Adrenal gland (tissue), 9 donors: ENCODE measurements at regions not wholly inside any gene's neighbourhood (a gene's known extent, or its start where the extent isn't known, plus 50 kb on each side); places are given as distances from the start of the nearest gene placed in this dataset.

Source experiments
- DNase-seq, 7 donors: peaks; one replicate each; pipeline ENCODE4 v3.0.0-alpha.2; 2019 to 2020
- H3K27ac ChIP-seq, 5 donors: fragments of 200-600 bp; sonication (generic) in 4 of 5; 1 replicate in 3 of 5; 2 replicates in 2 of 5; pipeline versions ENCODE4 v1.5.1 to v1.8.0; 2016 to 2020; ENCODE audit warnings: mild to moderate bottlenecking in 1 of 5
- H3K27me3 ChIP-seq: fragments of 200-600 bp; 2 replicates; pipeline ENCODE4 v1.8.0; 2021
- H3K36me3 ChIP-seq, 2 donors: fragments of 200-600 bp; replicated peaks in 1 of 2; 1 replicate in 1 of 2; 2 replicates in 1 of 2; pipeline versions ENCODE4 v1.5.1 to v1.8.0; 2018 to 2022
- H3K4me1 ChIP-seq, 2 donors: fragments of 200-600 bp; replicated peaks in 1 of 2; 1 replicate in 1 of 2; 2 replicates in 1 of 2; pipeline versions ENCODE4 v1.5.1 to v1.8.0; 2018 to 2021
- H3K4me3 ChIP-seq, 4 donors: fragments of 200-600 bp; sonication (generic) in 3 of 4; one replicate each; pipeline ENCODE4 v1.5.1; 2016 to 2018
- H3K9me3 ChIP-seq, 3 donors: fragments of 200-600 bp; sonication (generic) in 1 of 3; replicated peaks in 1 of 3; 1 replicate in 2 of 3; 2 replicates in 1 of 3; pipeline versions ENCODE4 v1.5.1 to v1.8.0; 2016 to 2021
- POLR2A ChIP-seq, 2 donors: fragments of 450-650 bp; IDR thresholded peaks; one replicate each; pipeline ENCODE4 v1.6.1; 2017; ENCODE audit warnings: antibody characterized with exemption in 2 of 2, mild to moderate bottlenecking in 2 of 2, moderate library complexity in 1 of 2
- WGBS, 4 donors: extraction: QIAGEN DNeasy Blood & Tissue Kit in 2 of 4; methylation state at CpG; one replicate each; pipeline versions ENCODE4 v1.1.5 to v1.1.7; 2013 to 2017; 5-methylcytosine and 5-hydroxymethylcytosine counted together
- intact Hi-C, 2 donors: fragments of 100-400 bp; cut with DNase I; formaldehyde crosslinking; loops; one replicate each; pipeline versions ENCODE4 v1.14.1 to v1.15.0; 2022 to 2023
- TF ChIP-seq, protein P1 (sequence below), 6 experiments: fragments of 450-650 bp in 4 of 6; fragments of 200-600 bp in 2 of 6; sonication (generic) in 1 of 6; IDR thresholded peaks; 1 replicate in 5 of 6; 2 replicates in 1 of 6; pipeline versions ENCODE4 v1.5.1 to v1.8.0; 2016 to 2021; ENCODE audit warnings: antibody characterized with exemption in 6 of 6, mild to moderate bottlenecking in 2 of 6, moderate library complexity in 1 of 6
- donor health status: healthy with polysubstance abuse.
- donor health status: Bipolar disorder and iron deficiency.
- donor health status: DM: yes; HTN: yes; CAD: no.
- donor health status: DM: no; HTN: no; CAD: no.
- donor health status: DM: no; HTN: no; CAD: no.

DNA sequence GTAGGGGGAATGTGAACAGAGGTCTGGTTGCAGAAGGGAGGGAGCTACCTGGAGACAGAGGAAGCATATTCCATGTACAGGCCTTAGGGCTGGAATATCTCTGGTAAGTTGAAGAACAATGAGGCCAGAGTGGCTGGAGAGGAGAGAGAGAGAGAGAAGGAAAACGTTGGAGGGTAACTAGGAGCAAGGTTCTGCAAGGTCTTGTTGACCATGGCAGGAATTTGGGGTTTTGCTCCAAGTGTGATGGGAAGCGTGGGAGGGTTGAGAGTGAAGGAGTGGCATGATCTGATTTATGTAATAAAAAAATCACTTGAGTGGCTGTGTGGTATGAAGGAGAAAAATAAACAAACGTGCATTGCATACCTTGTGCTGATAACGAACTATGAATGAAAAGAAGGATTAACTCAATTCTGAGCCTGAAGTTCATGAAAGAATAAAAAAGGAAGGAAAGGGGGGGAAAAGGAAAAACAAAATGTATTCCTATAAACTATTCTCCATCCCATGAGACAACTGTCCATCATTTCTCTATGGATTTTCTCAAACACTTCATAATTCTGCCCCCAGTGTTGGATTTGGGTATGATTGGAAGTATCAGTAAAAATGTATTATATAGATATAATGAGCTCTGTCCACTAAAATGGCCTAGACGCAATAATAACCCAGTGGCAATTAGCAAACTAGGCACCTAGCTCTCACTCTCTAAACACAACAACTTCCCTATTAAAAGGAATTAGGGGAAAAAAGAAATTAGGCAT, 59.7 kb upstream of the PMAIP1 start:
- H3K27me3 ChIP-seq, result no peaks in the 10 kb centered on the region
- intact Hi-C loops, result loop anchor here in 1 of 2 donors (5.0 kb wide), 1 partner anchor 707 kb away; no protein-coding TSS in a partner anchor
- H3K4me3 ChIP-seq, result no peak overlapping the region
- no peak for DNase-seq
- H3K36me3 ChIP-seq, result no peaks in the 10 kb centered on the region
- no peaks in the 10 kb centered on the region for H3K9me3 ChIP-seq
- 67 to 81% (median 78%) methylated on average over 5 of the region's 5 CpGs for WGBS, 4 donors
- no peak overlapping the region for H3K27ac ChIP-seq
- TF ChIP-seq, protein P1, sequence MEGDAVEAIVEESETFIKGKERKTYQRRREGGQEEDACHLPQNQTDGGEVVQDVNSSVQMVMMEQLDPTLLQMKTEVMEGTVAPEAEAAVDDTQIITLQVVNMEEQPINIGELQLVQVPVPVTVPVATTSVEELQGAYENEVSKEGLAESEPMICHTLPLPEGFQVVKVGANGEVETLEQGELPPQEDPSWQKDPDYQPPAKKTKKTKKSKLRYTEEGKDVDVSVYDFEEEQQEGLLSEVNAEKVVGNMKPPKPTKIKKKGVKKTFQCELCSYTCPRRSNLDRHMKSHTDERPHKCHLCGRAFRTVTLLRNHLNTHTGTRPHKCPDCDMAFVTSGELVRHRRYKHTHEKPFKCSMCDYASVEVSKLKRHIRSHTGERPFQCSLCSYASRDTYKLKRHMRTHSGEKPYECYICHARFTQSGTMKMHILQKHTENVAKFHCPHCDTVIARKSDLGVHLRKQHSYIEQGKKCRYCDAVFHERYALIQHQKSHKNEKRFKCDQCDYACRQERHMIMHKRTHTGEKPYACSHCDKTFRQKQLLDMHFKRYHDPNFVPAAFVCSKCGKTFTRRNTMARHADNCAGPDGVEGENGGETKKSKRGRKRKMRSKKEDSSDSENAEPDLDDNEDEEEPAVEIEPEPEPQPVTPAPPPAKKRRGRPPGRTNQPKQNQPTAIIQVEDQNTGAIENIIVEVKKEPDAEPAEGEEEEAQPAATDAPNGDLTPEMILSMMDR (IDR thresholded peaks at IDR 0.05), result no peak
- TF ChIP-seq POLR2A (IDR thresholded peaks at IDR 0.05), result no peak
- H3K4me1 ChIP-seq, result peaks cover 0 to 4% of the 10 kb centered on the region in 2 donors

DNA sequence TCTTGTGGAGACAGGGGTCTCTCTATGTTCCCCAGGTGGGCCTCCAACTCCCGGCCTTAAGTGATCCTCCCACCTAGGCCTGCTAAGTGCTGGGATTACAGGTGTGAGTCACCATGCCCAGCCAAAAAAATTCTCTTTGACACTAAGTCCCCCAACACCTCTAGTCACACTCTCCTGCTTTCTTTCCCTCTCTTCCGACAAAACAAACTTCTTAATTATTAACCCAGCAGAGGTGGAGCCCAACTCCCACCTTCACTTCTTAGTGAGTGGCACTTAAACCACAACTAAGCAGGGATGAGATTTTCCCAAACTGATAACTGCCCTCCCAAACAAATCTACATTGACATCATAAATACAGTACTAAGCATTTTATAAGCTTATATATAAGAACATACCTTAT, 60.5 kb upstream of the PMAIP1 start:
- no peak for DNase-seq
- no peaks in the 10 kb centered on the region for H3K36me3 ChIP-seq
- H3K4me3 ChIP-seq, result no peak overlapping the region
- peaks cover 0 to 4% of the 10 kb centered on the region in 2 donors for H3K4me1 ChIP-seq
- intact Hi-C loops, result loop anchor here in 1 of 2 donors (5.0 kb wide), 1 partner anchor 708 kb away; no protein-coding TSS in a partner anchor
- no peak overlapping the region for H3K27ac ChIP-seq
- H3K9me3 ChIP-seq, result no peaks in the 10 kb centered on the region
- H3K27me3 ChIP-seq, result no peaks in the 10 kb centered on the region
- no peak for TF ChIP-seq POLR2A (IDR thresholded peaks at IDR 0.05)
- TF ChIP-seq, protein P1 (IDR thresholded peaks at IDR 0.05), result no peak
- 88 to 95% (median 93%) methylated on average over 2 of the region's 2 CpGs for WGBS, 4 donors

DNA sequence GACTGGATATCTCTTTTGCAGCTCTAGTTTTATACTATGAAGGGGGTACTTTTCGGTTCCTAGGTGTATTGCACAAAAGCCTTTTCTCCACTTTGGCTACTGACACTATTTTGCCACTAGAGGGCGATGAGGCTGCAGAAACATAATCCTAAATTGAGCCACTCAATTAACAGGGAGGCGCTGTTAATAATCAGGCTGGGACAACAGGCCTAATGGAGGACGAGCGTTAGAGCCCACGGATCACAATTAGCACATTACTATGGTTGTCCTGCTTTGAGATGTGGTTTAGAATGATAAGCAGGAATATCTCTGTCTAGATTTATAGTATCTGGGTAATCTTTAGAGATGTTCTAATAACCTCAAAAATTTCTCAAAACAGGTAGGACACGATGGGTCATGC, 62.2 kb upstream of the PMAIP1 start:
- Histone ChIP-seq H3K4me3 (no peak overlapping the region), H3K9me3 (no peaks in the 10 kb centered on the region), H3K27me3 (no peaks in the 10 kb centered on the region), H3K4me1 (peaks cover 0 to 4% of the 10 kb centered on the region in 2 donors), H3K27ac (no peak overlapping the region), H3K36me3 (no peaks in the 10 kb centered on the region)
- DNase-seq, result peak; percentile 19 to 65 (median 35)
- intact Hi-C loops, result loop anchor here in 1 of 2 donors (5.0 kb wide), 1 partner anchor 710 kb away; no protein-coding TSS in a partner anchor
- 11 to 15% (median 14%) methylated on average over 7 of the region's 7 CpGs for WGBS, 4 donors
- no peak for TF ChIP-seq POLR2A (IDR thresholded peaks at IDR 0.05)
- TF ChIP-seq, protein P1 (IDR thresholded peaks at IDR 0.05), result peak; percentile 67 to 93 (median 77)

DNA sequence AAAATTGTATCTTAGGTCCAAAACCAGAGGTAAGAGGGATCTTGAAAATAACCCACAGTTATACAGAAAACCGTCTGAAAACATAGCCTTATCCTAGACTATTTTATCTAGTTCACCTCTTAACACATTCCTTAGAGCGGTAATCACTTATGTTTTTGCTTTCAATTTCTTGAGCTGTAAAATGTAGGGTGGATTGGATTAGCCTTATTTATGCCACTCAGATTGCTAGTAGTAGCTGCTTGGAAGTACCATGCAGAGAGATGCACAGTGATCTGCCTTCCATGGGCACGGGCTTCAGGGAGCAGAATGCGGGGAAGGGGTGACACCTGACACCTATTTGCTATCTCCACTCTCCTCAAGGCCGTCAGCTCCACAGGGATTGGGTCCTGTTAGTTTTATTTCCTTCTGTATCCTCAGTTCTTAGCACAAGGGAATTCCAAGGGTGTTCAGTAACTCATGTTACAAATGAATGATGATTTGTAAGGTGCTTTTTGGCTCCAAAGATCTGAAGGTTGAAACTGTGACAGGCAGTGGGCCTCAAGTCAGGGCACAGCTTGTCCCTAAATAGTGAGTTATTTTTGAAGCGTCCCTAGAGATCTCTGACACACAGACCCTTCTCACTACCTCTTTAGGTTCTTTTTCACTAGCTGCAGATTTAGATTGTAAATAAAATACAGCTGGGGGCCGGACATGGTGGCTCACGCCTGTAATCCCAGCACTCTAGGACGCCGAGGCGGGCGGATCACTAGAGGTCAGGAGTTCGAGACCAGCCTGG, 64.0 kb upstream of the PMAIP1 start:
- Histone ChIP-seq H3K27me3 (no peaks in the 10 kb centered on the region), H3K4me1 (peaks cover 0 to 4% of the 10 kb centered on the region in 2 donors), H3K4me3 (no peak overlapping the region), H3K9me3 (no peaks in the 10 kb centered on the region), H3K36me3 (no peaks in the 10 kb centered on the region), H3K27ac (no peak overlapping the region)
- intact Hi-C loops, result loop anchor here in 1 of 2 donors (5.0 kb wide), 1 partner anchor 712 kb away; no protein-coding TSS in a partner anchor
- DNase-seq, result no peak
- WGBS, 4 donors, result 70 to 80% (median 74%) methylated on average over 13 of the region's 13 CpGs
- TF ChIP-seq POLR2A (IDR thresholded peaks at IDR 0.05), result no peak
- TF ChIP-seq, protein P1 (IDR thresholded peaks at IDR 0.05), result no peak
